ENCODE measurements at regions not wholly inside any gene's neighbourhood (a gene's known extent, or its start where the extent isn't known, plus 50 kb on each side); places are given as distances from the start of the nearest gene placed in this dataset.

- H3K27me3 ChIP-seq, result no peaks in the 10 kb centered on the region
- TF ChIP-seq CTCF (IDR thresholded peaks at IDR 0.05) (no peak), POLR2A (IDR thresholded peaks at IDR 0.05) (no peak)
- no peaks in the 10 kb centered on the region for H3K4me1 ChIP-seq
- no peak for DNase-seq
- 72 to 87% methylated on average over 3 of the region's 3 CpGs for WGBS, 2 donors
- H3K9me3 ChIP-seq, result no peaks in the 10 kb centered on the region
- intact Hi-C loops (cut with DNase I; ENCODE audit: low total_unique reads), result no loop called here
- no peak overlapping the region for H3K4me3 ChIP-seq
- no peak overlapping the region for H3K27ac ChIP-seq
- H3K36me3 ChIP-seq (ENCODE audit: low read depth, missing control alignments), result no peaks in the 10 kb centered on the region
These were observed 291.6 kb upstream of the SMARCA2 start for GRCh38 chr9:1723522-1724015.

- no peak overlapping the region for H3K27ac ChIP-seq
- DNase-seq, result no peak
- H3K36me3 ChIP-seq (ENCODE audit: low read depth, missing control alignments), result no peaks in the 10 kb centered on the region
- TF ChIP-seq POLR2A (IDR thresholded peaks at IDR 0.05), result no peak
- intact Hi-C loops (cut with DNase I; ENCODE audit: low total_unique reads), result no loop called here
- no peak overlapping the region for H3K4me3 ChIP-seq
- no peaks in the 10 kb centered on the region for H3K4me1 ChIP-seq
- 87% methylated on average over 4 of the region's 4 CpGs for WGBS, 2 donors
- no peaks in the 10 kb centered on the region for H3K9me3 ChIP-seq
- no peaks in the 10 kb centered on the region for H3K27me3 ChIP-seq
These were observed 288.0 kb upstream of the SMARCA2 start for GRCh38 chr9:1726993-1727759.

GRCh38 chr9:1729631-1730030 is 285.5 kb upstream of the SMARCA2 start:
- 61 to 64% methylated on average over 4 of the region's 4 CpGs for WGBS, 2 donors
- Histone ChIP-seq H3K4me3 (no peak overlapping the region), H3K9me3 (no peaks in the 10 kb centered on the region), H3K27me3 (no peaks in the 10 kb centered on the region), H3K36me3 (ENCODE audit: low read depth, missing control alignments) (no peaks in the 10 kb centered on the region), H3K27ac (no peak overlapping the region), H3K4me1 (no peaks in the 10 kb centered on the region)
- TF ChIP-seq POLR2A (IDR thresholded peaks at IDR 0.05) (no peak), CTCF (IDR thresholded peaks at IDR 0.05) (no peak)
- intact Hi-C loops (cut with DNase I; ENCODE audit: low total_unique reads), result no loop called here
- DNase-seq, result no peak

- H3K4me1 ChIP-seq, result no peaks in the 10 kb centered on the region
- H3K27me3 ChIP-seq, result no peaks in the 10 kb centered on the region
- no peaks in the 10 kb centered on the region for H3K9me3 ChIP-seq
- H3K4me3 ChIP-seq, result no peak overlapping the region
- intact Hi-C loops (cut with DNase I; ENCODE audit: low total_unique reads), result no loop called here
- WGBS, 2 donors, result 58 to 79% methylated on average over 4 of the region's 4 CpGs
- no peaks in the 10 kb centered on the region for H3K36me3 ChIP-seq (ENCODE audit: low read depth, missing control alignments)
- TF ChIP-seq POLR2A (IDR thresholded peaks at IDR 0.05), result no peak
- TF ChIP-seq CTCF (IDR thresholded peaks at IDR 0.05), result peak in 1 of 3 experiments; percentile 37
- DNase-seq, result no peak
- H3K27ac ChIP-seq, result no peak overlapping the region
These were observed 282.5 kb upstream of the SMARCA2 start for GRCh38 chr9:1732670-1733069.

- TF ChIP-seq POLR2A (IDR thresholded peaks at IDR 0.05), result no peak
- no peak for TF ChIP-seq CTCF (IDR thresholded peaks at IDR 0.05)
- Histone ChIP-seq H3K4me3 (no peak overlapping the region), H3K27me3 (no peaks in the 10 kb centered on the region), H3K4me1 (no peaks in the 10 kb centered on the region), H3K27ac (no peak overlapping the region), H3K36me3 (ENCODE audit: low read depth, missing control alignments) (no peaks in the 10 kb centered on the region), H3K9me3 (no peaks in the 10 kb centered on the region)
- intact Hi-C loops (cut with DNase I; ENCODE audit: low total_unique reads), result no loop called here
- no peak for DNase-seq
- 73 to 77% methylated on average over 4 of the region's 4 CpGs for WGBS, 2 donors
These were observed 276.5 kb upstream of the SMARCA2 start for GRCh38 chr9:1738511-1739100.

Measured in testis (tissue), 2 donors.